OCI-M1 (cell line): ENCODE measurements at regions not wholly inside any gene's neighbourhood (a gene's known extent, or its start where the extent isn't known, plus 50 kb on each side); places are given as distances from the start of the nearest gene placed in this dataset.

Experiments
- DNase-seq: peaks from one replicate; lab custom pipeline; 2025; lab: John Stamatoyannopoulos, UW

DNA sequence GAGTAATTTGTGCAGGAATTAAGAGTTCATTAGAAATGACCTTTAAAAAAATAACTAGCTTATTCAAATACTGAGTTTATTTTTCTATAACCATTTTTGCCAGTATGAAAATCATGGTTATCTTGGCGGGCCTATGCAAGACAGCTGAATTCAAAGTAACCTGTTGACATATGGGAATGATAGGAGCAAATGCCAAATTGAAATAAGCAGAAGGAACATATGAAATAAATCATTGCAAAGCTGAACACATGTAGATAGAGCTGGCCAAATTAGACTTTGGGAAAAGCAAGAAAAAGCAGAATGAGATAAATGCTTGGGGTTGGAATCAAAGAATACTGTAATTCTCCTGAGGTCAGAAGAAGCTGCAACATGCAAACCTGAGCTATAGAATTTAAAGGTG, 372.5 kb downstream of the ADAMTS20 start:
- DNase-seq, result no peak

- no peak for DNase-seq
Observed at GRCh38 chr12:43177276-43177675, 374.7 kb downstream of the ADAMTS20 start.

DNA sequence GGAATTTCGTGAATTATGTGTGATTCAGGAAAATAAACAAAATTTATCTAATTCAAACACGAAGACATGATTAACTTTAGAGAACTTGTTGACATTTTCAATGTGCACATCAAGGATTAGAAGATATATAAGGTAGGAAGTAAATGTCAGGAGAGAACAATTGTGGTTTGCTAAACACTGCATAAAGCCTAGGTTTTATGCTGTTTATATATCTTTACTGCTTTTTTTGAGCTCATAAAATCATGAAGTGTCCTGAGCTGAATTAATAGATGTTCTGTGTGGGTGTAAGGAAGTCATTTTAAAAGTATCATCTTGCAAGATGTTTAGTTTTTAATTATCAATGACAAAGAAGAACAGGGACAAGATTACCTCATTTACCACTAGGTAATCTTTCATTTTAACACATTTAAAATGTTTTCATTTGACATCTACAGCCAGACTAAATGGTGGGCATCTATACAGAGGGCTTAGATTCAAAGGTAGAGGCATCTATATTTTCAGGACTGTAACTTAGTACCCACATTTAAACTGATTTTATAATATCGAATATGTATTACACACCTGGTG, 382.8 kb downstream of the ADAMTS20 start:
- DNase-seq, result no peak

DNA sequence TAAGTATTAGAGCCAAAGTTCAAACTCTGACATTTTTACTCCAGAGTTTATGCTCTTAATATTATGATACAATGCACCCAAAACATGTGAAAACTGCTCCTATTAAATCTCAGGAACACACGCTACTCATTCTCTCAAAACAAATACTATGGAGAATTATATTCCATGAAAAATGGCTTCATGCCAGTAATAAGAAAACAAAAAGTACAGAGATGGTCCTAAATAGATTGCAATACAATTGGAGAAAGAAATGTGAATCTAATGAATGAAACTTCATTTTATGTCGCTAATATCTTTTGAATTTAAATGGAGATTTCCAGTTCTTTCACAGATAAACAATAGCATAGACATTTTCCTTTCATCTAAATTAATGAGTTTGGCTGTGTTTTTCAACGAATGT, 384.3 kb downstream of the ADAMTS20 start:
- DNase-seq, result no peak

DNA sequence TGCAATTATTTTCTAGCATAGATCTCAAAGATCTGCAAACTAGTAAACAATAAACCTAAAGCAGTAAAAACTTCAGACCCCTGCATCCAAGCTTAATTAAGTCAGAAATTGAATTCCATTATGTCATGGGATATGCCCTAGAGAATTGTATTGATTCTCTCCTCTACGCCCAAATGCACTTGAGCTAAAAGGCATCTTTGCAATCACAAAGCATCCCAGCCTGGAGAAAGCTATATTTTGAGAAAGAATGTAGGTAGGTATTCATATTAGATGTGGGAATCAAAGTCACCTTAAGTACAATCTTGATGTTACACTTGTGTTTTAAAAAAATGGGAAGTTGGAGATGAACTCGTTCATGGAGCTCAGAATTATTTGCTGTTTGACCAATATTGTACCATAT, 386.7 kb downstream of the ADAMTS20 start:
- DNase-seq, result no peak

GRCh38 chr12:43162138-43162537, 389.9 kb downstream of the ADAMTS20 start:
- no peak for DNase-seq

- DNase-seq, result no peak
Observed at GRCh38 chr12:43159506-43159905, 392.5 kb downstream of the ADAMTS20 start.

DNA sequence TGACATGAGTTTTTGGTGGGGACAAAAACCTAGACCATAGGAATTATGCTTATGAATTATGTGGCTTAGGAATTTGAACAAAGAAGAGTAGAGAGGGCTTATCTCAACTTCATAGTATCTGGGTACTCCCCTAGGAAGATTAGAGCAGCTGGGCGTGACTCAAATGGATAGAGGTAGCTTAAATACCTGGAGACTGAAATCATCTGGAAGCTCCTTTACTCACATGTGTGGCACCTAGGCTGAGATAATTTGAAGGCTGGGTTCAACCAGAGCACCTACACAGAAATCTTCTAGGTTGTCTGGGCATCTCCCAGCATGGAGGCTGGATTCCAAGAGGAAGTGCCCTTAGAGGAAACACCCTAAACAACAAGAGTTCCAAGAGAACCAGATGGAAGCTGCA, 393.9 kb downstream of the ADAMTS20 start:
- no peak for DNase-seq

GRCh38 chr12:43155376-43155775, 396.6 kb downstream of the ADAMTS20 start:
- no peak for DNase-seq

DNA sequence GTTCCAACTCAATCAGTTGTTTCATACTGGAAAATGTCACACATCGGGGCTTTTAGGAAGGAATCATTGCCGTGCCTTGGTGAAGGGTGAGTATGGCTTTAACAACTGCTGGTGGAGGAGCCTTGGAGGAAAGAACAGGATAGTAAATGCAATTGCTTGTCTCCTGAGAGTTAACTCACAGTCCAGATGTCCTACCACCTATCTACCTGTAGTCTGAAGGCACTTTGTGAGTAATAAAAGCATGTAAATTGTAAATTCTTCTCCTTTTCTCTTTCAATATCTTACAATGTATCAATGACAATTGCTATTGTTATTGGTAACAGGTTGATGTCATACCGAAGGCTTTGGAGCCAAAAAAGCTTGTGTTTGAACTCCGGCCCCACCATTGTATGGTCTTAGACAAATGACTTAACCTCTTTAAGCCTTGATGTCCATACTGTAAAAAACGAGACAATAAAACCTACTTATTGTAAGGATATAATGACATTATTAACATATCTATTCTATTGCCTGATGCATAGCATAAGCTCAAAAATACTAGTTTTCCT, 397.4 kb downstream of the ADAMTS20 start:
- no peak for DNase-seq

GRCh38 chr12:43151441-43151981, 400.5 kb downstream of the ADAMTS20 start:
- no peak for DNase-seq

GRCh38 chr12:43148691-43149090, 403.3 kb downstream of the ADAMTS20 start:
- no peak for DNase-seq

DNA sequence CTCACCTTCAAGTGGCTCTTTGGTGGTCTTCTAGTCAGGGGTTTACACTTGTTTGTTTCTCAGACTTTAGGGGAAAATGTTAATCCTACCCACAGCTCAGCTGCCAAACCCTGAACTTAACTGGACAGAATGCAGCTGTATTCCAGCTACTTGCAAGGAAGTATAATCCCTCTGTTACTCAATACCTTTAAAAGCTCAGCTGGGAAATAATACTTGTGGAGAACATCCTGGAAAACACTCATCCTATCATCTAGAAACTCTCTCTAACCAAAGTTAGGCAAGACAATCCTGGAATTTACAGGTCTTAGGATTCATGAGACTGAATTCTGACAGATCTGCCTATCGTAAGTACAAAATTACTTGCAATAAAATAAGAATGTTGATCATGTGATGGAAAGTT, 404.1 kb downstream of the ADAMTS20 start:
- DNase-seq, result no peak

GRCh38 chr12:43145481-43145880, 406.5 kb downstream of the ADAMTS20 start:
- DNase-seq, result no peak

DNA sequence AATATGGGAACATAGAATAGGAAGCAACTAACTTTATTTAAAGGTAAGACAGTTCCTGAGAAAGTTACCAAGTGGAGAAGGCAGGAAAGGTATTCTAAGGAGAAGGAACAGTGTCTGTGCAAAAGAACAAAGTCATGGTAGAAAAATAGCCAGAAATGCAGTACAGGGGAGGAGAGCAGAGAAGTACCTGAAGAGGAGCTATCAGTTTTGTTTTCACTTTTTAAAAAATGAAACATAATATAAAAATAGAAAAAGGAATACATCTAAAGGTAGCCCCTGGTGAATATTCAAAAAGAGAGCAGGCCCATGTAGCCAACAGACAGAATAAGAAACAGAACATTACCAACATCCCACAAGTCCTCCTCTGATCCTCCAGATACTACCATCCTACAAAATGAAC, 408.7 kb downstream of the ADAMTS20 start:
- no peak for DNase-seq

DNA sequence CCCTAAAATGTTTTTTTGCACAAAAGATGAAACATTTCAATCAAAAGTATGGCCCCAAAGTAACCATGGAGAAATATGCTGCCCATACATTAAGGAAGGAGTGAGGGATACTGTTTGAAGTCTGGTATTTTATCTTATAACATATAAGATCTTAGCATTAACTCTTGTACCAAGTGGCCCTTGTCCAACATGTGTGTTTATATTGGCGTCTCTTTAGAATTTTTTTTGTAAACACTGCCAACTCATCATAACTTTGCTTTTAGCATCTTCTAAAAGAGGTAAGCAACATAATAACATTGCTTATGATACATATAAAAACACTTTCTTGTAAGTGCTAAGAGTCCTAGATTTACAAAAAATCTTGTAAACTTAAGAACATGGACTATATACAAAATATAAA, 419.7 kb downstream of the ADAMTS20 start:
- no peak for DNase-seq

- DNase-seq, result no peak
Observed at GRCh38 chr12:43131301-43131700, 420.7 kb downstream of the ADAMTS20 start.

- DNase-seq, result no peak
Observed at GRCh38 chr12:43127886-43128549, 424.0 kb downstream of the ADAMTS20 start.

GRCh38 chr12:43126652-43127375, 425.2 kb downstream of the ADAMTS20 start:
- DNase-seq, result no peak

DNA sequence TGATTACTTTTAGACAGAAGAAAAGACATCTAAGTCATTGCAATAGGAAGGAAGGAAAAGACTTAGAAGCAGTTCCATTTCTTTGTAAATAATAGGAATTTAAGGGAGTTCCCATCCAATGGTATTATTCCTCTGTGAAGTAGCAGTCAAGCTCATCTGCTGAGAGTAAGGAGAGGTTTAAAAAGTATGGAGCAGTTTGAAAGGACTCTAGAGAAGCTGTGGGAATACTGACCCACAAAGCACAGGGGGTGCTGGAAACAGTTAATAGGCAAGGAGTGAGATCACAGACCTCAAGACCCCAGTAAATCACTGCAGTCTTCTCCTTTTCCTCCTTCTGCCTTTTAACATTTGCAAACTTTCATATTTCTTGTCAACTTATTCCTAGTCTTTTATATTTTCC, 428.5 kb downstream of the ADAMTS20 start:
- DNase-seq, result no peak

DNA sequence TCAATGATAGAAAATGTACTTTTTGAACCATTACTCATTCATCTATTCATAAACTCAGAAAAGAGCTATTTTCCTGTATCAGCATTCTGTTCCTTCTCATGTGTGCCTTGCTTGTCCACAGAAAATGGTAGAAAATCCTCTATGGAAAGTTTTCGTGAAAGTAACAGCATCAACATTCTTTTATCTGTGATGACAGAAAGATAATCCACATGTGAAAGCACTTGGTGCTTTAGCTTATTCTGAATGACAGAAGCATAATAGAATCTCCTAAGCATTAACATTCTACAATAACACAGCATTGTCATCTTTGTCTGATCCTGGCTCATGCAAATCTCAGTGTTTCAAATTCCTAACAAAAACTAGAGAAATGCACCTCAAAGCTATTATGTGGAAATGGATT, 431.9 kb downstream of the ADAMTS20 start:
- DNase-seq, result no peak

- no peak for DNase-seq
Observed at GRCh38 chr12:43118881-43119280, 433.1 kb downstream of the ADAMTS20 start.

DNA sequence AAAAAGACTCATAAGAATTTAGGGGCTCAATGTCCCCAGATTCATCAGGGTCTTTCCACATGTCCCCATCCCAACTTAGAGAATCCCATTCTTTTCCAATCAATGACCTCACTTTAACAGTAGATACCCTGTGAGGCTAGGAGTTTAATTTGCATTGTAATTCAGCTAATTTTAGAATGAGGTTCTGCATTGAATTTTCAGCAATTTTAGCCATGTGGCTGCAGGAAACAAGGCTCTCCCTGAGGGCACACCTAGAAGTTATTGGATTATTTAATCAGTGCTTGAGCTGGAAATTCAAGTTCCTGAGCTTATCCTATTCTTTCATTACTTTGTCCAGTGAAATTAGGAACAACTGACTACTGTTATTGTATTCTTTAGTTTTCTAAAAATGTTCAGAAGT, 433.8 kb downstream of the ADAMTS20 start:
- DNase-seq, result no peak
